ENCODE measurements at regions not wholly inside any gene's neighbourhood (a gene's known extent, or its start where the extent isn't known, plus 50 kb on each side); places are given as distances from the start of the nearest gene placed in this dataset.

- no peak overlapping the region for H3K4me3 ChIP-seq
- H3K36me3 ChIP-seq = no peaks in the 10 kb centered on the region
- no peak for DNase-seq
- TF ChIP-seq POLR2A (IDR thresholded peaks at IDR 0.05) (no peak), POLR2AphosphoS5 (IDR thresholded peaks at IDR 0.05) (no peak), EP300 (IDR thresholded peaks at IDR 0.05) (no peak), CTCF (IDR thresholded peaks at IDR 0.05) (no peak)
- H3K4me1 ChIP-seq = no peaks in the 10 kb centered on the region
- no peak overlapping the region for H3K27ac ChIP-seq
- 73 to 93% (median 85%) methylated on average over 4 of the region's 4 CpGs for WGBS, 5 donors
- no peaks in the 10 kb centered on the region for H3K27me3 ChIP-seq
- no peaks in the 10 kb centered on the region for H3K9me3 ChIP-seq
- intact Hi-C loops (cut with DNase I; ENCODE audit: low total_unique reads) = no loop called here
Measured at GRCh38 chr9:23622396-23622795, 203.6 kb downstream of the ELAVL2 start.

- DNase-seq = no peak
- intact Hi-C loops (cut with DNase I; ENCODE audit: low total_unique reads) = no loop called here
- no peaks in the 10 kb centered on the region for H3K4me1 ChIP-seq
- no peak overlapping the region for H3K4me3 ChIP-seq
- TF ChIP-seq CTCF (IDR thresholded peaks at IDR 0.05) = no peak
- no peak for TF ChIP-seq POLR2AphosphoS5 (IDR thresholded peaks at IDR 0.05)
- no peak for TF ChIP-seq EP300 (IDR thresholded peaks at IDR 0.05)
- no peak for TF ChIP-seq POLR2A (IDR thresholded peaks at IDR 0.05)
- H3K36me3 ChIP-seq = no peaks in the 10 kb centered on the region
- H3K27me3 ChIP-seq = no peaks in the 10 kb centered on the region
- 64 to 77% (median 74%) methylated on average over 2 of the region's 2 CpGs for WGBS, 5 donors
- H3K27ac ChIP-seq = no peak overlapping the region
- H3K9me3 ChIP-seq = no peaks in the 10 kb centered on the region
Measured at GRCh38 chr9:23630488-23630887, 195.6 kb downstream of the ELAVL2 start.

- H3K4me3 ChIP-seq = no peak overlapping the region
- H3K9me3 ChIP-seq = no peaks in the 10 kb centered on the region
- no peak for DNase-seq
- no peak for TF ChIP-seq CTCF (IDR thresholded peaks at IDR 0.05)
- TF ChIP-seq EP300 (IDR thresholded peaks at IDR 0.05) = no peak
- TF ChIP-seq POLR2AphosphoS5 (IDR thresholded peaks at IDR 0.05) = no peak
- no peak for TF ChIP-seq POLR2A (IDR thresholded peaks at IDR 0.05)
- intact Hi-C loops (cut with DNase I; ENCODE audit: low total_unique reads) = no loop called here
- H3K4me1 ChIP-seq = no peaks in the 10 kb centered on the region
- H3K36me3 ChIP-seq = no peaks in the 10 kb centered on the region
- H3K27ac ChIP-seq = no peak overlapping the region
- 75 to 88% (median 80%) methylated on average over 2 of the region's 2 CpGs for WGBS, 5 donors
- H3K27me3 ChIP-seq = no peaks in the 10 kb centered on the region
Measured at GRCh38 chr9:23635276-23635675, 190.8 kb downstream of the ELAVL2 start.

GRCh38 chr9:23636199-23636598 lies 189.8 kb downstream of the ELAVL2 start:
- intact Hi-C loops (cut with DNase I; ENCODE audit: low total_unique reads) = no loop called here
- no peaks in the 10 kb centered on the region for H3K4me1 ChIP-seq
- TF ChIP-seq POLR2AphosphoS5 (IDR thresholded peaks at IDR 0.05) (no peak), POLR2A (IDR thresholded peaks at IDR 0.05) (no peak)
- WGBS, 5 donors = 58 to 74% (median 70%) methylated on average over 2 of the region's 2 CpGs
- no peak for DNase-seq
- no peaks in the 10 kb centered on the region for H3K27me3 ChIP-seq
- H3K27ac ChIP-seq = no peak overlapping the region
- H3K4me3 ChIP-seq = no peak overlapping the region
- no peaks in the 10 kb centered on the region for H3K9me3 ChIP-seq
- no peaks in the 10 kb centered on the region for H3K36me3 ChIP-seq

GRCh38 chr9:23638011-23638410 lies 188.0 kb downstream of the ELAVL2 start:
- Histone ChIP-seq H3K27me3 (no peaks in the 10 kb centered on the region), H3K4me1 (no peaks in the 10 kb centered on the region), H3K27ac (no peak overlapping the region), H3K36me3 (no peaks in the 10 kb centered on the region), H3K9me3 (no peaks in the 10 kb centered on the region), H3K4me3 (no peak overlapping the region)
- no peak for DNase-seq
- intact Hi-C loops (cut with DNase I; ENCODE audit: low total_unique reads) = no loop called here
- 66 to 82% (median 71%) methylated on average over 3 of the region's 3 CpGs for WGBS, 5 donors
- TF ChIP-seq CTCF (IDR thresholded peaks at IDR 0.05) (no peak), POLR2A (IDR thresholded peaks at IDR 0.05) (no peak), POLR2AphosphoS5 (IDR thresholded peaks at IDR 0.05) (no peak), EP300 (IDR thresholded peaks at IDR 0.05) (no peak)
